Colonic mucosa (tissue), 4 donors: ENCODE measurements at regions not wholly inside any gene's neighbourhood (a gene's known extent, or its start where the extent isn't known, plus 50 kb on each side); places are given as distances from the start of the nearest gene placed in this dataset.
"Not testable (repeated sequence)": the region's sequence is repeated elsewhere in the genome, so short reads cannot be mapped to it uniquely, and the experiment has no call there.

Source experiments
- DNase-seq: peaks from one replicate; pipeline ENCODE4 v3.0.0-alpha.2; 2020
- H3K27ac ChIP-seq: fragments of 200-600 bp; one replicate; pipeline ENCODE4 v1.8.0; 2021
- H3K27me3 ChIP-seq: fragments of 200-600 bp; one replicate; pipeline ENCODE4 v1.8.0; 2021
- H3K36me3 ChIP-seq: fragments of 200-600 bp; one replicate; pipeline ENCODE4 v1.8.0; 2021
- H3K4me1 ChIP-seq: fragments of 200-600 bp; one replicate; pipeline ENCODE4 v1.8.0; 2021; ENCODE audit warnings: mild to moderate bottlenecking
- H3K4me3 ChIP-seq: fragments of 200-600 bp; one replicate; pipeline ENCODE4 v1.8.0; 2021
- H3K9ac ChIP-seq, 2 donors: one replicate each; pipeline ENCODE4 v1.7.0; 2013; ENCODE audit warnings: control low read depth in 2 of 2, low read depth in 2 of 2, low read length in 2 of 2
- H3K9me3 ChIP-seq: fragments of 200-600 bp; one replicate; pipeline ENCODE4 v1.8.0; 2021
- intact Hi-C: fragments of 100-400 bp; cut with DNase I; formaldehyde crosslinking; loops from one replicate; pipeline ENCODE4 v1.14.1; 2022
- TF ChIP-seq, protein P1 (sequence below): fragments of 200-600 bp; IDR thresholded peaks from one replicate; pipeline ENCODE4 v1.8.0; 2022; ENCODE audit warnings: antibody characterized with exemption, mild to moderate bottlenecking
- donor health status: healthy.
- donor health status: DM: no; HTN: no; CAD: no.
- donor health status: DM: no; HTN: no; CAD: no.

DNA sequence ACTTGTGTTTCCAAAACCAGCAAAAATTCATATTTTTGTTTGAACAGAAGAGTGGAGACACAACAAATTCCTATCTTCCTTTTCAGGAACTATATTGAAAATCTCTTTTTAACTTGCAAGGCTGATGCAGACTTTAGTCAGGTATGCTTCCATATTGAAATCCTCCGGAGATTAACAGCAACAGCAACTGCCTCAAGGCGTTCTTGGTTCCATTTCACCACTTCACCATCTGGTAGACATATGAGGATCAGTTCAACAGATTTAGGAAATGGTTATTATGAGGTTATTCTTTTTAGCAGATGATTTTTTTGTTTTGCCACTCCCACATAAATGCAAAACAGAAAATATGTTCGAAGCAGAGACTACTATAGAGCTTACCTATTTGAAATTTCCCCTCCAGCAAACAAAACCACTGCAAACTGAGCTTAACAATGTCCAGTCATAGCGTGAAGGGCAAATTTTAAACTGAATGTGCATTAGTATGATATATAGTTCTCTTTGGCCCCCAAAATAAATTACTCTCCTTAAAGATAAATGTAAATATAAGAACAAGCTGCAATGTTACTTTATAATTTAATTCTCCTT lies 520.5 kb upstream of the ADGRB3 start:
- Histone ChIP-seq H3K36me3 (no peaks in the 10 kb centered on the region), H3K9ac (no peak overlapping the region), H3K4me3 (no peak overlapping the region), H3K4me1 (no peaks in the 10 kb centered on the region), H3K9me3 (no peaks in the 10 kb centered on the region), H3K27ac (no peak overlapping the region), H3K27me3 (no peaks in the 10 kb centered on the region)
- no peak for DNase-seq
- TF ChIP-seq, protein P1, sequence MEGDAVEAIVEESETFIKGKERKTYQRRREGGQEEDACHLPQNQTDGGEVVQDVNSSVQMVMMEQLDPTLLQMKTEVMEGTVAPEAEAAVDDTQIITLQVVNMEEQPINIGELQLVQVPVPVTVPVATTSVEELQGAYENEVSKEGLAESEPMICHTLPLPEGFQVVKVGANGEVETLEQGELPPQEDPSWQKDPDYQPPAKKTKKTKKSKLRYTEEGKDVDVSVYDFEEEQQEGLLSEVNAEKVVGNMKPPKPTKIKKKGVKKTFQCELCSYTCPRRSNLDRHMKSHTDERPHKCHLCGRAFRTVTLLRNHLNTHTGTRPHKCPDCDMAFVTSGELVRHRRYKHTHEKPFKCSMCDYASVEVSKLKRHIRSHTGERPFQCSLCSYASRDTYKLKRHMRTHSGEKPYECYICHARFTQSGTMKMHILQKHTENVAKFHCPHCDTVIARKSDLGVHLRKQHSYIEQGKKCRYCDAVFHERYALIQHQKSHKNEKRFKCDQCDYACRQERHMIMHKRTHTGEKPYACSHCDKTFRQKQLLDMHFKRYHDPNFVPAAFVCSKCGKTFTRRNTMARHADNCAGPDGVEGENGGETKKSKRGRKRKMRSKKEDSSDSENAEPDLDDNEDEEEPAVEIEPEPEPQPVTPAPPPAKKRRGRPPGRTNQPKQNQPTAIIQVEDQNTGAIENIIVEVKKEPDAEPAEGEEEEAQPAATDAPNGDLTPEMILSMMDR, result no peak
- intact Hi-C loops, result no loop called here

DNA sequence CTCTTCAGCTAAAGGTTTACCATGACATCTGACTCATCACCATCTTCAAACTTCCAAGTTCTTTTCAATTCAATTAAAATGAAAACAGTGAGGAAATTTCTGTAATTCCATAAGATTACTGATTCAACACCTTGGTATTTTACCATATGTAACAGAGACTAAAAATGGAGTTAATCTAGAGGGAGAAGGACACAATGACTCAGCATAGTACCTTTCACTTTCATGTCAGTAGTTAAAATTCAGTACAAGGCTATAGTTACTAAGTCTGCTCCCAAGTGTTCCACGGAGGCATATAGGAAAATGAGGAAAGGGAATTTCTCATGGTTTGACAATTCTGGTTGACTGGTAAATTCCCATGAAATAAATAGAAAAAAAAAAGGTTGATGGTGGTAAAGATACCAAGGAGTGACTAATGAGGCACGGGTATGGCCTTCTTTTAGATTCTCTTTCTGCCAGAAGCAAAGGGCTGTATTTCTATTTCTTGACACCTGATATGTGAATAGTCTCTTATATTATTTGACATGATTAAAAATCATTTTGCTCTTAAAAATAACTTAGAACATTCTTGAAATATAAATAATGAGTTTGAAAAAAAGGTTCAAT lies 526.7 kb upstream of the ADGRB3 start:
- no peak for DNase-seq
- TF ChIP-seq, protein P1, result no peak
- intact Hi-C loops, result no loop called here
- H3K27ac ChIP-seq, result no peak overlapping the region
- H3K4me3 ChIP-seq, result no peak overlapping the region
- H3K9ac ChIP-seq, result no peak overlapping the region
- no peaks in the 10 kb centered on the region for H3K9me3 ChIP-seq
- H3K27me3 ChIP-seq, result no peaks in the 10 kb centered on the region
- no peaks in the 10 kb centered on the region for H3K36me3 ChIP-seq
- H3K4me1 ChIP-seq, result no peaks in the 10 kb centered on the region

DNA sequence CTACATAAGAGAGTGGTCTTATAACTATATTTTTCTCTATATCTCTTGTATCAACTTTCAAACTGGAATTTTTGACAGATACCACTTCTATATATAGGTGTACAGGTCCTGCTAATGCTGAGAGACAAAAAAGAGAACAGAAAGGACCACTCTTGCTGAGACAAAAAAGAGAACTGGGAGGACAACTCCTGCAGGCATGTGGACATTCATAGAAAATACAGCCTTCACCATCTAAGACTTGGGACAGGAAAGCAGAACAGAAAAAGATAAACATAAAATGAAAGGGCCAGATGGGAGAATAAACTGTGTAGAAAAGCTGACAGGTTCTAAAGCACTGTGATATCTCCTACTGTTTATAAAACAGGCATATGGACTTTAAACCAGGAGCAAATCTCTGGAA lies 541.0 kb upstream of the ADGRB3 start:
- intact Hi-C loops, result no loop called here
- no peak for DNase-seq
- H3K4me1 ChIP-seq, result no peaks in the 10 kb centered on the region
- H3K27me3 ChIP-seq, result no peaks in the 10 kb centered on the region
- no peaks in the 10 kb centered on the region for H3K9me3 ChIP-seq
- H3K27ac ChIP-seq, result no peak overlapping the region
- H3K36me3 ChIP-seq, result no peaks in the 10 kb centered on the region
- H3K9ac ChIP-seq, result no peak overlapping the region
- TF ChIP-seq, protein P1, result no peak
- no peak overlapping the region for H3K4me3 ChIP-seq

DNA sequence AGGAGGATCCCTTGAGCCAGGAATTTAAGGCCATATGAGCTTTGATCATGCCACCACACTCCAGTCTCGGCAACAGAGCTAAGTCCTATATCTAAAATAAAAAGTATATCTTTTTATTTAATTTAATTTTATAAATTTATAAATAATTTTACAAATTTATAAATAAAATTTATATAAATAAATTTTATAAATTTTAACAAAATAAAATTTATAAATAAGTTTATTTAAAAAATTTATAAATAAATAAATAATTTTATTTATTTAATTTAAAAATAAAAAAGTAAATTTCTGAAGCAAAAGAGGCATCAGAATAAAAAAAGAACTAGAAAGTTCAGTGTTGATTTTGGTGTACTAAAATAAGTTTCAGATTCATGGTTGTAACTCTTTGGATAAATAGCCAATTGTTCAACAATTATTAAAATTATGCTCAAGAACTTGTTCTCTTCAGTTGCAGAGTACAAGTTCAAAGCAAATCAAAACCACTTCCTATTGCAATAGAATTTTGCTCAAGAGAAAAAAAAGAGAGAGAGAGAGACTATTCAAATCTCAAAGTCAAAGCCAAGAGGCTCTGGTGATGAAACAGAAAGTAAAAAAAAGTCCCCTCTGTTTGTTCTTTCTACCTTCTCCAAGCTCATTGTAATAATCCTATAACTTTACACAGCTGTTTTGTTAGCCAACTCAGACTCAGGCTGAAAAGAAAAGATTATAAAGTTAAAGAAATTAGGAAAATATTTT lies 547.5 kb upstream of the ADGRB3 start:
- Histone ChIP-seq H3K4me1 (no peaks in the 10 kb centered on the region), H3K9me3 (no peaks in the 10 kb centered on the region), H3K27me3 (no peaks in the 10 kb centered on the region), H3K27ac (no peak overlapping the region), H3K9ac (no peak overlapping the region), H3K36me3 (no peaks in the 10 kb centered on the region), H3K4me3 (no peak overlapping the region)
- TF ChIP-seq, protein P1, result no peak
- intact Hi-C loops, result no loop called here
- DNase-seq, result no peak

DNA sequence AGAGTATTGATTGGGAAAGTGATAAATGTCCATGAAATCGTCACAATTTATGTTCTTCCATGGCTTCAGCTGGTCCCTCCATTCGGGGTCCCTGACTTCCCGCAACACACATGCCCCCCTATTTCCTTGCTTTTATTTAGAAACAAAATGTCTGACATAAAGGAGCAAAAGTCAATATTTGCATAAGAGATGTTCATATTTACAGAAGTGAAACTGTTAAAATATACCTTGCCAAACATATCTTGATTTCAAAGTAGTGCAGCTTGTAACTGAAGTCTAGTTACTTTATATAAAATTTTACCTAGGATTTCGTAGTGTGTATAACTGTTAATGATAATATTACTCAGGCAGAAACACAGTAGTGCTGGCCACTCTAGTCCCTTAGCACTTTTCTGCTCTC lies 548.9 kb upstream of the ADGRB3 start:
- no peaks in the 10 kb centered on the region for H3K27me3 ChIP-seq
- no peak overlapping the region for H3K9ac ChIP-seq
- no peak overlapping the region for H3K4me3 ChIP-seq
- H3K36me3 ChIP-seq, result no peaks in the 10 kb centered on the region
- TF ChIP-seq, protein P1, result no peak
- no peak overlapping the region for H3K27ac ChIP-seq
- DNase-seq, result no peak
- H3K4me1 ChIP-seq, result no peaks in the 10 kb centered on the region
- intact Hi-C loops, result no loop called here
- H3K9me3 ChIP-seq, result no peaks in the 10 kb centered on the region

DNA sequence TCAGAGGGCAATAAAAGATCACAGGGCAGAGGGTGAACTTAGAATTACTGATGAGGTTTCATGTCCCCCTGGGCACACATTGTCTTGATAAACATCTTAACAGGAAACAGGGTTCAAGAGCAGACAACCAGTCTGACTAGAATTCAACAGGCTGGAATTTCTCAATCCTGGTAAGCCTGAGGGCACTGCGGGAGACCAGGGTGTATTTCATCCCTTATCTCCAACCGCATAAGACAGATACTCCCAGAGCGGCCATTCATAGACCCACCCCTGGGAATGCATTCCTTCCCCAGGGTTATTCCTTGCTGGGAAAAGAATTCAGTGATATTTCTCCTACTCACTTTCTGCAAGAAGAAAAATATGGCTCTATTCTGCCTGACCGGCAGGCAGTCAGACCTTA lies 549.5 kb upstream of the ADGRB3 start:
- H3K36me3 ChIP-seq, intact Hi-C loops, H3K9ac ChIP-seq, H3K4me3 ChIP-seq, H3K4me1 ChIP-seq, H3K27ac ChIP-seq, H3K27me3 ChIP-seq, DNase-seq, H3K9me3 ChIP-seq: not testable (repeated sequence)
